Left colon (tissue), 2 donors: ENCODE measurements at regions not wholly inside any gene's neighbourhood (a gene's known extent, or its start where the extent isn't known, plus 50 kb on each side); places are given as distances from the start of the nearest gene placed in this dataset.

ENCODE experiments used
- ATAC-seq: fragments of 200-7000 bp; cut with Tn5 transposase; one replicate; pipeline ENCODE4 v1.9.1; 2020; ENCODE audit warnings: mild to moderate bottlenecking, moderate library complexity
- DNase-seq, 2 donors: peaks; one replicate each; pipeline ENCODE4 v3.0.0-alpha.2; 2020
- intact Hi-C, 2 donors: fragments of 100-400 bp; cut with DNase I in 1 of 2; cut with micrococcal nuclease in 1 of 2; formaldehyde crosslinking; loops; one replicate each; pipeline versions ENCODE4 v1.11.2 to v1.14.0; 2022; cut with DNase I, micrococcal nuclease
- donor health status: DM: no; HTN: no; CAD: no.
- donor health status: DM: yes; HTN: yes; CAD: no.

DNA sequence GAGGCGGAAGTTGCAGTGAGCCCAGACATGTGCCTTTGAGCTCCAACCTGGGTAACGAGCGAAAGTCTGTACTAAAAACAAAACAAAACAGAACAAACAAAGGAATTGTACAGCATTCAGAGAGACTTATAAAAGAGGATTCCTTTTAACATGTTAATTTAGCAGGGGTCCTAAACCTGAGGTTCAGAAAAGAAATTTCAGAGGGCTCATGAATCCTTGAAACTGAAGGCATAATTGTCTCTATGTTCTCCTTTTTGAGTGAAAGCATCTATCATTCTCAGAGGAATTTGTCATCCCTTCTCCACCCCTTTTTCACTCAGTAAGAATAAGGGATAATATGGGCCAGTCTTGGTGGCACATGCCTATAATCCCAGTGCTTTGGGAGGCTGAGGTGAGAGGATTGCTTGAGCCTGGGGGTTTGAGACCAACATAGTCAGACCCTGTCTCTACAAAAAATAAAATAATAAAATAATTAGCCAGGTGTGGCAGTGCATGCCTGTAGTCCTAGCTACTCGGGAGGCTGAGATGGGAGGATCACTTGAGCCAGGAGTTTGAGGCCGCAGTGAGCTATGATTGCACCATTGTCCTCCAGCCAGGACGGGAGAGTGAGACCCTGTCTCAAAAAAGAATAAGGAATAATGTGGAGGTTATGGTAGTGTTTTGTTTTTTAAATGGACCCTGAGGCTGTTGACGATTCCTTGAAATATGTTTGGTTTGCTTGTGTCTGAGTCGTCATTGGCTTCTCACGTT is 309.1 kb upstream of the C2CD4B start:
- DNase-seq (no peak), ATAC-seq (no peak)
- intact Hi-C loops, result no loop called here

DNA sequence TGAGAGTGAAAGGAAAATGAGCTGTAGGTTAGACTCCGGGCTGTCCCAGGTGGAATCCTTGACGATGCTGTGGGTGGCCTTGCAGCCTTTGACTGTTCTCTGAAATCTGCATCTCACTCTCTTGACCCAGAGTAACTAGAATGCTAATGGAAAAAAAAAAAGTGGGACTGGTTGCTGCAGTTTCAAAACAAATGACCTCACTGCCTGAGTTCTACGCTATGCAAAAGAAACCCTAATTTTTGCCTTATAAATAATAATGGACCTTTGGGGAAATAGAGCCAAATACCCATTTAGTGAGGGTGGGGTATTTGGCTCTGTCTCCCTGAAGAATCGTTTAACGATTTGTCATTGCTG is 309.7 kb upstream of the C2CD4B start:
- ATAC-seq, result no peak
- no peak for DNase-seq
- intact Hi-C loops, result no loop called here

DNA sequence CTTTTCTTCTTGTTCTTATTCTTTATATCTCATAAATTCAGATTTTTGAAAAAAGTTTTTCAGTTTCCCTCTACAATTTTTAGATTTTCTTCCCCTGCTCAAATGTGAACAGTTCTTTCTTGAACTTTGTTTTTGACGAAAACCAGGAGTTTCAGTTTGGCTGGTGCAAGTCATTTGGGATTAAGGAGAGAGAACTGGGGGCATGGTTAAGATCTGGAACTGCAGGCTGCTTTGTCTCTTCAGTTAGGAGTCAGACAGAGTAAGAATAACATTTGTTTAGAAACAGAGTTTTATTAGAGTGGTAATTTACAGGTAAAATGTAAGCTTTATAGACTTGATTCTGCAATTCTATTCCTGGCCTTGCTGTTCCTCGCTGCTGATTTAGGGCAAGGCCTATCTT is 310.5 kb upstream of the C2CD4B start:
- intact Hi-C loops, result no loop called here
- no peak for ATAC-seq
- DNase-seq, result no peak

DNA sequence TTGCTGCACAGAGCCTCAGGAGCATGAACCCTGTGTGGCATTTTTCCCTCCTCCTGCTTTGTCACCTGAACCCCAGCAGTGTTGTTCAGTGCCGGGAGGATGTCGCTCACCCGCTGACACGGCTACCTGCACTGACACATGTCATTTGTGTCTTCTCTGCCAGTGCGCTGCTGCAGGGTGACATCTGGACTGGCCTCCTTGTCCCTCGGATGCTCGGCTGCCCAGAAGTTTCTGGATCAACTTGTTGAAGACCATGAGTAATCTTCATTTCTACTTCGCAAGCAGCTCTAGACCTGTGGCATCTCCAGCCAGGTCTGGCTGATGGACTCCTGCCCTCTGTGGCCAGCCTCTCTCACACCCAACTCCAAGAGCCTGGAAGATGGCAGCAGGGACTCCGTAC is 311.1 kb upstream of the C2CD4B start:
- intact Hi-C loops, result no loop called here
- DNase-seq, result no peak
- ATAC-seq, result no peak

DNA sequence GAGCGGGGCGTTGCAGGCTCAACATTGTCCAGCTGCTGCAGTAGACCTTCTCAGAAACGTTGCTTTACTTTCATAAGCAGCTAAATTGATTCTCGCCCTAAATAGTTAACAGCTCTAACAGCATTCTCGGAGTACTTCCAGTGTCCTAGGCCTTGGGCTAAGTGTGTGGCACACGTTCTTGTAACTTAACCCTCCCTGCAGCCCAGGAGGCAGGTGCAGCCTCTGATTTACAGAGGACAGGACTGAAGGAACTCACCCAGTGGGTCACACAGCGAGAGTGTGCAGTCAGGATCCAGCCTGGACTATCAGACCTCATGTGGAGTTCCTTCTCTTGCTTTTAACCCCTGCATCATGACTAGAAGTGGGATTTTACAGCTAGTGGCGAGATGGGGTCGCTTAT is 312.8 kb upstream of the C2CD4B start:
- intact Hi-C loops, result no loop called here
- DNase-seq (no peak), ATAC-seq (no peak)

DNA sequence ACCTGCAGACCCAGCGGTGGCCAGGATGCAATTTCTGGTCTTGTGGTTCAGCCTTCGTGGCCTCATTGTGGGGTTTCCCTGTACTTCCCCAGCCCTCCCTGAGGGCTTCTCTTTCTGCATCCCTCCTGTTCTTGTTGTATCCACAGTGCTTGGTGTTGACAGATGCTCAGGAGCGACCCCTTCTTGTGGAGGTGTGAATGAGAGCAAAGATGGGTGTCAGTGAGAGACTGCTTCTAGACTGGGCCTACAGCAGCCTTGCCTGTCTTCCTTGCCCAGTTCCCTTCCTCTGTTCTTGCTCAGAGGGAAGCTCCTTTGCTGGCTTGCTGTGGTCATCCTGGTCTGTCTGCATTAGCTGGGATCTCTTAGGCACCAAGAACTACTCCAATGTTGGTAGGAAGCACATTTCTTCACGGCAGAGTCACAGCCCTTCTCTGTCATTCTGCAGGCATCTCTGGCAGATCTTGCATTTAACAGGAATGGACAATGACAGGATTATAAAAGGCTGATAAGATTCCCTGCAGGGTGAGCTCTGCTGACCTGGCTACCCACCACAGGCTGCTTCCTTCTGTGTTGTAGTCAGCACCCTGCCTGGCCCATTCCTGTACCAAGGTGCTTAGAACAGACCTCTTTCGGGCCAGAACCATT is 317.8 kb upstream of the C2CD4B start:
- ATAC-seq (peak; percentile 38), DNase-seq (no peak)
- intact Hi-C loops, result no loop called here

DNA sequence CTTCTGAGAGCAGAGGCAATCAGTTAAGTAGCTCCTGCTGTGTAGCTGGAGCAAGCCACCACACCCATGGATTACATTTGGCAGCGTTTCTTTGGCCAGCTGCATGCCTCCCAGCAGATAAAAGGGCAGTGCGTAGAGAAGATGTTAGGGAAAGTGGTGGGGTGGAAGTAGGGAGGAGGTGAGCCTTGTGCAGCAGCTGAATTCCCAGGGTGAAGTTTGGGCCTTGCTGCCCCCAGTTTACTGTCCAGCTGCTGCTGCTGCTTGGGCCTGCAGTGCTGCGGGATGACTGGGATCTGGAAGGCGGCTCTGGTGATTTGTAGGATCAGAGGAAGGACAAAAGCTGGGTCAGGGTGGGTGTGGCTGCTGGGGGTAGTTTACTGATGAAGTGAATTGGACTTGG is 318.7 kb upstream of the C2CD4B start:
- ATAC-seq (peak; percentile 96), DNase-seq (peak in 1 of 2 donors; percentile 26)
- intact Hi-C loops, result no loop called here

DNA sequence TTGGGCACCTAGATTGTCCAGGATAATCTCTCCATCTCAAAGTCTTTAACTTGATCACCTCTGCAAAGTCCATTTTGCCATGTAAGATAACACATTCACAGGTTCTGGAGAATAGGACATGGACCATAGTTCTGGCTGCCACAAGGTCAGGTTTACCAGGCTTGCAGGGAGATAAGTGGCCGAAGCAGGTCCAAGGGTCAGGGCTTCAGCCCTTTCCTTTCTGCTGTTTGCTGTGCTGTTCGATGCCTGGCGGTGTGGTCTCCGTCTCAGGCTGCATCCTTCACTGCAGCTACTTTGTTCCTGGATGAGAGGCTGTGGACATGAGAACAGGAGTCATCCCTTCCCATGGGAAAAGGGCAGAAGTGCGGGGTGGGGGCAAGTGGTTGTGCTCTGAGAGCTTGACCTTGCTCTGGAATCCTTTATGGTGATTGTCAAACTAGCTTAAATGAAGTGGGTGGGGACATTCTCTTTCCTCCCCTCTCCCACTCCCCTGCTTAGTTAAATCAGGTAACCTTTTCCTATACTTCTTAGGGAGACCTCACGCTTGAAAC is 320.2 kb upstream of the C2CD4B start:
- ATAC-seq (no peak), DNase-seq (no peak)
- intact Hi-C loops, result no loop called here

DNA sequence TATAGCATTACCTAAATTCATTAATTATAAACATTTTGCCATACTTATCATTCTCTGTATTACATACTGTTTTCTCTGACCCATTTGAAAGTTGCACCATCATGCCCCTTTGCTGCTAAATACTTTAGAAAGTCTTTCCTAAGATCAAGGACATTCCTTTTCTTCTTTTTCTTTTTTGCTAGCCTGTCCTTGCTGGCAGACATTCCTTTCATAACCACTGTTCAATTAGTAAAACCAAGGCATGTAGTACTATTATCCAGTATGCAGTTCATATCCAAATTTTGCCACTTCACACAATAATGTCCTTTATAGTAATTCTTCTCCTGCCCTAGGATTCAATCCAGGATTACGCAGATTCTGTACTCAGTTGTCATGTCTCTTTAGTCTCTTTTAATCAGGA is 321.0 kb upstream of the C2CD4B start:
- intact Hi-C loops, result no loop called here
- DNase-seq, result no peak
- ATAC-seq, result no peak

DNA sequence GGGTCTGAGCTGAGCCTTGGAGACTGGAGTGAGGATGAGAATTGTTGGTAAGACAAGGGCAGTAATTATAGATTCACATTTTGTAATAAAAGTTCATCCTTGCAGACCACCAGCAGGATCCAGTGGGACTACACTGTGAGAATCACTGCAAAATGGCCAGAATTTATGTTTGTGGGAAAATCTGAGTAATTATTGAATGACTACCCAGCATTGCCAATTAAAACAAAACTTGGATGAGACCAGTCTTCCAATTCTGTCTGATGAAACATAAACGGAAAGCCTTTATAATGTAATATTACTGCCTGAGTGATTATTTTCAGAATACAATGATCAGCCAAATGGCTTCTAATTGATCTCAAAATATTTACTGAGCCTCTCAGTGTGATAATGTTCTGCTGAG is 323.3 kb upstream of the C2CD4B start:
- intact Hi-C loops, result no loop called here
- DNase-seq, result no peak
- no peak for ATAC-seq

DNA sequence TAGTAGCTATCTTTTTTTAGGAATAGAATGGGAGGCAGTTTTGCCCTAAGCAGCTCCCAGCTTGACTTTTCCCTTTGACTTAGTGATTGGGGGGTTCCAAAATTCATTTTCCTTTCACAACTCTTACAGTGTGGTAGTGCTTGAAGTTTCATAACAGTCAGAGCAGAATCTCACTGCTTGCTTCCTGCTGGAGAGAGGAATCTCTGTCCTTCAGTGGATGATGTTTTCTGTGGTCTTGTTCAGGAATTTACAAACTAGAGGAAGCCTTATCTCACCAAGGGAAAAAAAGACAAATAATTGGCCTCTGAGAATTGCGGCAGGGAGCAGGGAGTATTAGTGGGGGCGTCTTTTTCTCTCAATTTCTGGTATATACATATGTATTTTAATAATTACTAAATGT is 326.6 kb upstream of the C2CD4B start:
- no peak for DNase-seq
- intact Hi-C loops, result no loop called here
- ATAC-seq, result no peak

DNA sequence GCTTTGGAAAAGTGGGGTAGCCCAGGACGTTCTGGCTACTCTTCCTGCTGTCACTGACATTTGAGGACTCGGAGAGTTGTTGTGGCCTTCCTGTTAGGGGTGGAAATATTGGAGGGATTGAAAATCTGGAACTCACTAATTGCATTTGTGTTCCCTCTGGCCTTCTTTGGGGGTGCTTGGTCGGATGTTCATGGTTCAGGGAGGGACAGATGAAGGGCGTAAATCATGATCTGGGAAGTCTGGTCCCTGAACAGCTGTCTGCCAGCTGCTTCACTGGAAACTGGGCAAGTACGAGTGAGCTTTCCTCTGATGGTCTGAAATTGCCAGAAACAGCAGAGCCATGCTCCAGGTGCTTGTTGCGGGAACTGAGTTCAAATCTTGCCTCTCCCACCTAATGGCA is 327.8 kb upstream of the C2CD4B start:
- ATAC-seq (no peak), DNase-seq (no peak)
- intact Hi-C loops, result no loop called here

DNA sequence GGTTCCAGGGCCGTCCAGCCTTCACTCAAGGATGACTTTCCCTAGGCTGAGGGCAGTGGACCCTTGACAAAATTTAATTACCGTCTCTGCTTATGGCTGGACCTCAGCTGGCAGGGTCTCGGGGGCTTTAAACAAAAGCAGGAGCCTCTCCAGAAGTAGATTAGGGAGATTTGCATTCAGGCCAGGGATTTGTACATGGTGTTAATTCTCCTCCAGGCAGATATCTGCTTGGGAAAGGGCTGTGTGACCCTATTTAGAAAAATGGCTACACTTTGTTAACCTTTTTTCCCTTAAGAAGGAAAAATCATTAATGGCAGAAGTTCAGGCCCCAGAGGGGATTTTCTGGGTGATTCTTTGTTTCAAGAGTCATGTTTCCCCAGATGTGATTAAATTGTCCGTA is 329.1 kb upstream of the C2CD4B start:
- ATAC-seq, result no peak
- intact Hi-C loops, result no loop called here
- DNase-seq, result no peak

DNA sequence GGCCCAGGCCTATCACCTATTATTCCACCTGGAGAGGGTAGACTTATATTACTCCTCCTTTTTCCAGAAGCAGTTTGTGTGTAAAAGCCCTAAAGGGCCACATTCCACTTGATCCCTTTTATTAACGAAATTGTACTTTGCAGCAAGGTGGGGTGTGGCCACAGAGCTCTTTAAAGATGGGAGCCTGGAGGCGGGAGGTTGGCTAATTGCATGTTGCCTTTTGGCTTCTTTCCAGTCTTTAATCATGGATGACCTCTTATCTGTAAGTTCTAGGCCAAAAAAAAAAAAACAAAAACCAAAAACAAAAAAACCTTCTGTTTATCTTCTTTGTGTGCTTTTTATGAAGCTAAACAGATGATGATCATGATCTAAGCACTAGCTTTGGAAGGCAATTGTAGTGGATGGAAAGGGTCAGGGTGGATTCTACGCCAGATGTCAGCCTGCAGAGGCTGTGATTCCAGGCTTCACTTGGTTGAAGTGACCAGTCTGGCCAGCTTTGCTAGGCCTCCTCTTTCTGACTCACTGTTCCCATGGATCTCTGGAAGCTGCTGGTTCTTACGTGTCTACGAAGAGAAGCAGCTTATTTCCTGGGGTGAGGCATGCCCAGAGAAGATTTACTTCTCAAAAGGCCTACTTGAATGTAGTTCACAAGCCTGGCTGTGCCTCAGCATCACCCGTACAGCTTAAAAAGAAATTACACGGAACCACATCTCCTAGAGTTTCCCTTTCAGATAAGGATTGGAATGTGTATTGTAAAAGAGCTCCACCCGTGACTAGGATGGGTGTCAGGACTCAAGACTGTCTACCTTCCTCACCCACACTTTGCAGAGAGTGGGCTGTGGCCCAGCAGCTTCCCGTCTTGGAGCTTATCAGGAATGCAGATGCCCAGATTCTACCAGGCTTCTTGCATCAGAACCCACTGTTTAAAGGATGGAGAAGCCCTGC is 330.9 kb upstream of the C2CD4B start:
- DNase-seq (peak in 1 of 2 donors; percentile 42), ATAC-seq (no peak)
- intact Hi-C loops, result no loop called here

DNA sequence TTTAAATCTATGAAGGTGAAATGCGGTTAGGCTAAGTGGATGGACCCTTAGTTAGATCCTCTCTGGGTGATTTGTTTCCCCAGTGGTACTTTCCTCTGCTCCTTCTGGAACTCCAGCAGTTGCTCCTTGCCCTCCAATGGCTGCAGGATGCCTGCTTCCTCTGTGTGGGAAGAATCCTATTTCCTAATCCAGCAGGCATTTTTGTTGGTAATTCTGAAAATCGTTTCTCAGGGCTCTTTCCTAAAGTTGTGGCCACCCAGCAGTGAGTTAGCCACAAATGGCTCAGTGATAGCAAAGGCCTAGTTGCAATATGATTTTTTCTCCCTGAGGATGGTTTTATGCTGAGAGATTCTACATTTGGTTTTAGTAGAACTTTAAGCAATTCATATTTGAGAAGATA is 332.3 kb upstream of the C2CD4B start:
- ATAC-seq, result no peak
- intact Hi-C loops, result no loop called here

DNA sequence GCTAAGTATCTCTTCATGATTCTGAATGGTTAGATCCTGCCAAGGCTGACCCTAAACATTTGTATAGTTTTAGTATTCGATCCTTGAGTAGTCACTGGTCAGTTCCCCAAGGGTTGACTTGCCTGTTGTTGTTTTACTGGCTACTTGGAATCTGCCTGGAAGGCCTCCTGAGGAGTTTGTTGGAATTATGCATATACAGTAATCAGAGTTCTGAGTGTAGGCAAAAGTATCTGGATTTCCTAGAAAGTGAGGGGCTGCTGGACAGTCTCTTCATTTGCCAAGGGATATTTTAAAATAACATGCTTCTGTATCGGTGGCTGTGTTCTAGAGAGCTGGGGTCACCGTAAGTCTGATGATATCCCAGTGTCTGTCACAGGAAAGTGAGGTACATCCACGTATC is 333.2 kb upstream of the C2CD4B start:
- ATAC-seq, result no peak
- intact Hi-C loops, result no loop called here
- no peak for DNase-seq

More for the DNA sequence above, 332.3 kb upstream of the C2CD4B start:
- DNase-seq, result no peak

DNA sequence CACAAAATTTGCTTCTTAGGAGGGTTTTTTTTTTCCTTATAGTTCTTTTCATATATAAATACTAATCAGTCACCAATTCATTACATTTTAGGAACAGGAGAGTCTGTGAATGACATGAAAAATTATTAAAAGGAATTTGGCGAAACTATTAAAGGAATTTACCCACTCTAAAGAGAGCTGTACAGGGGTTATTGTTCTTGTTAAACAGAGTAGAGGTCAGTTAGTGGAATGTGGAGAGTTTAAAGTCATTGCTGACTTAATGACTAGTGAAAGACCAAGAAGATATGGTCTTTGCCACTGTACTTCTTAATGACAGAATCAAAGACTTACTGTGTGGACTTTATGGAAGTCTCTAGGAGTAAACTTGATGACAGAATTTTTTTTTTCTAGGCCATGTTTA is 333.6 kb upstream of the C2CD4B start:
- DNase-seq, result no peak
- ATAC-seq, result no peak
- intact Hi-C loops, result no loop called here

DNA sequence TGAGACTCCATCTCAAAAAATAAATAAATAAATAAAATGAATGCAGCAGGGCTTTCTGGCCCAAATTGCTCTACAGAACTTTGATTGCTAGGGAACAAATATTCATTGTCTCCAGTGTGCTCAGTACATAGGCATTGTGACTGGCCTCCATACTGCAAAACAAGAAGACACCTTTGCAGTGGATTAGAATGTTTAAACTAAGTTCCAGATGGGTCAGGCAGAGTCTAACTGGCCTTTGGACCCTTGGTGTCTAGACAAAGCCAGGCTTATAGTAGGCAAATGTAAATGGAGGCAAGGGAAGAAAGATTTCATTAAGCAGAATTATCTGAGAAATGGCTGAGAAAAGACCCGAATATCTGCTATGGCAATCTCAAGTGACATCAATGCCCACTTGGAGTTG is 335.2 kb upstream of the C2CD4B start:
- intact Hi-C loops, result no loop called here
- no peak for ATAC-seq
- no peak for DNase-seq

DNA sequence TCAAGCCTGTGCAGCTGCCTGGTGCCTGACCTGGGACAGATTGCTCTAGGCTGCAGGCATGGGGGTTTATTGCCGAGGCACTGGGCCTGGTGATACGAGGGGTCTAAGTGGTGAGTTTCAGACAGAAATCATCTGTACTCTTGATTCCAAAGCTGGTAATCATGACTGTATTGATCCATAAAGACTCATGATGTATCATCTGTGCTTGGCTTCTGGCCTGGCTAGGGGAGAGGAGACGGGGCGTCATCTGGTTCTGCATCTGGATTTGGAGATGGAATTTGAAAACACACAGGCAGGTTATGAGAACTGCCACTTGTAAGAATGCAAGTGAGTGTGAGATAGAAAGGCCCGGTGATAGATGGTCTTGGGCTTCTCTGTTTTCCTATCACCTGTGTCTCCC is 337.4 kb upstream of the C2CD4B start:
- DNase-seq, result no peak
- intact Hi-C loops, result no loop called here
- no peak for ATAC-seq

DNA sequence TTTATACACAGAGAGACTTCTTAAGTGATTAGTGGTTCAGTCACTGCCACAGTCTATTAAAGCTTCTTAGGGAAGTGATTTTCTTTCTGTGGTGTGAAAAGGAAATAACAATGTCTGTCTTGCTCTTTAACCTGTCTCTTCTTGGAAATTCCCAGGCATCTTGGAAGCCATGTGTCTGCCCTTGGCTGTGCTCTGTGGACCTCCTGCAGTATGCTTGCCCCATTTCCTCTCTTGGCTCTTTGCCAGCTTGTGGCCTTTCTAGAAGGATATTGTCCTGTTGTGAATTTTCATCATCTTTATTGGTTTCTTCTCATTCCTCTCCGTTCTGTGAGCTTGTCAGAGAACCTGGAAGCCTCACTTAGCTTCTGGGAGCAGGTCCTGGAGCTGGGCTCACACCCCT is 338.4 kb upstream of the C2CD4B start:
- intact Hi-C loops, result no loop called here
- DNase-seq (peak in 1 of 2 donors; percentile 15), ATAC-seq (no peak)
